ENCODE measurements at regions not wholly inside any gene's neighbourhood (a gene's known extent, or its start where the extent isn't known, plus 50 kb on each side); places are given as distances from the start of the nearest gene placed in this dataset.

- DNase-seq (ENCODE audit: low read depth in 4 of 4, low spot score in 3 of 4), result no peak
Observed at GRCh38 chr9:107198718-107199117, 84.4 kb upstream of the RAD23B start.

- no peak for DNase-seq (ENCODE audit: low read depth in 4 of 4, low spot score in 3 of 4)
Observed at GRCh38 chr9:107208121-107208520, 75.0 kb upstream of the RAD23B start.

- DNase-seq (ENCODE audit: low read depth in 4 of 4, low spot score in 3 of 4), result no peak
Observed at GRCh38 chr9:107210775-107211174, 72.3 kb upstream of the RAD23B start.

GRCh38 chr9:107211284-107211923 lies 71.7 kb upstream of the RAD23B start:
- DNase-seq (ENCODE audit: low read depth in 4 of 4, low spot score in 3 of 4), result no peak

GRCh38 chr9:107212613-107213012 lies 70.5 kb upstream of the RAD23B start:
- no peak for DNase-seq (ENCODE audit: low read depth in 4 of 4, low spot score in 3 of 4)

- DNase-seq (ENCODE audit: low read depth in 4 of 4, low spot score in 3 of 4), result no peak
Observed at GRCh38 chr9:107213080-107213479, 70.0 kb upstream of the RAD23B start.

GRCh38 chr9:107213561-107214028 lies 69.5 kb upstream of the RAD23B start:
- no peak for DNase-seq (ENCODE audit: low read depth in 4 of 4, low spot score in 3 of 4)

GRCh38 chr9:107214381-107214780 lies 68.7 kb upstream of the RAD23B start:
- DNase-seq (ENCODE audit: low read depth in 4 of 4, low spot score in 3 of 4), result no peak

- DNase-seq (ENCODE audit: low read depth in 4 of 4, low spot score in 3 of 4), result no peak
Observed at GRCh38 chr9:107214915-107215314, 68.2 kb upstream of the RAD23B start.

GRCh38 chr9:107215381-107215780 lies 67.7 kb upstream of the RAD23B start:
- no peak for DNase-seq (ENCODE audit: low read depth in 4 of 4, low spot score in 3 of 4)

GRCh38 chr9:107216329-107216728 lies 66.8 kb upstream of the RAD23B start:
- no peak for DNase-seq (ENCODE audit: low read depth in 4 of 4, low spot score in 3 of 4)

GRCh38 chr9:107218829-107219485 lies 64.1 kb upstream of the RAD23B start:
- DNase-seq (ENCODE audit: low read depth in 4 of 4, low spot score in 3 of 4), result no peak

GRCh38 chr9:107219486-107220077 lies 63.5 kb upstream of the RAD23B start:
- DNase-seq (ENCODE audit: low read depth in 4 of 4, low spot score in 3 of 4), result no peak

GRCh38 chr9:107221321-107221720 lies 61.8 kb upstream of the RAD23B start:
- no peak for DNase-seq (ENCODE audit: low read depth in 4 of 4, low spot score in 3 of 4)

- DNase-seq (ENCODE audit: low read depth in 4 of 4, low spot score in 3 of 4), result no peak
Observed at GRCh38 chr9:107222020-107222522, 61.0 kb upstream of the RAD23B start.

GRCh38 chr9:107223381-107223780 lies 59.7 kb upstream of the RAD23B start:
- DNase-seq (ENCODE audit: low read depth in 4 of 4, low spot score in 3 of 4), result no peak

GRCh38 chr9:107224252-107224651 lies 58.8 kb upstream of the RAD23B start:
- no peak for DNase-seq (ENCODE audit: low read depth in 4 of 4, low spot score in 3 of 4)

GRCh38 chr9:107226421-107226820 lies 56.7 kb upstream of the RAD23B start:
- DNase-seq (ENCODE audit: low read depth in 4 of 4, low spot score in 3 of 4), result no peak

- no peak for DNase-seq (ENCODE audit: low read depth in 4 of 4, low spot score in 3 of 4)
Observed at GRCh38 chr9:107227774-107228173, 55.3 kb upstream of the RAD23B start.

GRCh38 chr9:107228496-107229039 lies 54.5 kb upstream of the RAD23B start:
- no peak for DNase-seq (ENCODE audit: low read depth in 4 of 4, low spot score in 3 of 4)

- DNase-seq (ENCODE audit: low read depth in 4 of 4, low spot score in 3 of 4), result no peak
Observed at GRCh38 chr9:107229241-107229741, 53.8 kb upstream of the RAD23B start.
